SKM-1 (cell line): ENCODE measurements at regions not wholly inside any gene's neighbourhood (a gene's known extent, or its start where the extent isn't known, plus 50 kb on each side); places are given as distances from the start of the nearest gene placed in this dataset.
"Not testable (repeated sequence)": the region's sequence is repeated elsewhere in the genome, so short reads cannot be mapped to it uniquely, and the experiment has no call there.

Experiments used
- DNase-seq: peaks from one replicate; lab custom pipeline; 2025; ENCODE audit not compliant: unreplicated experiment; lab: John Stamatoyannopoulos, UW

- DNase-seq = no peak
These were observed 350.1 kb upstream of the SMIM21 start for GRCh38 chr18:75777630-75778029.

GRCh38 chr18:75775121-75775520 lies 347.6 kb upstream of the SMIM21 start:
- DNase-seq = no peak

- DNase-seq = no peak
These were observed 346.1 kb upstream of the SMIM21 start for GRCh38 chr18:75773618-75774017.

- no peak for DNase-seq
These were observed 335.3 kb upstream of the SMIM21 start for GRCh38 chr18:75762758-75763157.

- DNase-seq = no peak
These were observed 332.7 kb upstream of the SMIM21 start for GRCh38 chr18:75760208-75760607.

GRCh38 chr18:75757951-75758350 lies 330.4 kb upstream of the SMIM21 start:
- no peak for DNase-seq

- no peak for DNase-seq
These were observed 326.9 kb upstream of the SMIM21 start for GRCh38 chr18:75754433-75754832.

- DNase-seq = no peak
These were observed 326.2 kb upstream of the SMIM21 start for GRCh38 chr18:75753753-75754152.

GRCh38 chr18:75752740-75753263 lies 325.3 kb upstream of the SMIM21 start:
- no peak for DNase-seq

- DNase-seq = no peak
These were observed 317.6 kb upstream of the SMIM21 start for GRCh38 chr18:75745147-75745546.

- DNase-seq = no peak
These were observed 315.0 kb upstream of the SMIM21 start for GRCh38 chr18:75742516-75742915.

GRCh38 chr18:75739682-75740081 lies 312.2 kb upstream of the SMIM21 start:
- DNase-seq = no peak

- DNase-seq = no peak
These were observed 307.8 kb upstream of the SMIM21 start for GRCh38 chr18:75735291-75735690.

GRCh38 chr18:75730249-75730648 lies 302.7 kb upstream of the SMIM21 start:
- no peak for DNase-seq

- DNase-seq = no peak
These were observed 301.1 kb upstream of the SMIM21 start for GRCh38 chr18:75728621-75729020.

GRCh38 chr18:75727456-75727855 lies 300.0 kb upstream of the SMIM21 start:
- peak; percentile 2 for DNase-seq

- DNase-seq = no peak
These were observed 296.2 kb upstream of the SMIM21 start for GRCh38 chr18:75723521-75724340.

- DNase-seq = no peak
These were observed 287.3 kb upstream of the SMIM21 start for GRCh38 chr18:75714766-75715165.

GRCh38 chr18:75712124-75712867 lies 284.8 kb upstream of the SMIM21 start:
- DNase-seq = not testable (repeated sequence)

GRCh38 chr18:75700561-75700960 lies 273.1 kb upstream of the SMIM21 start:
- no peak for DNase-seq

- DNase-seq = no peak
These were observed 271.4 kb upstream of the SMIM21 start for GRCh38 chr18:75698861-75699260.

- DNase-seq = no peak
These were observed 270.0 kb upstream of the SMIM21 start for GRCh38 chr18:75697493-75697892.
